ENCODE measurements at regions not wholly inside any gene's neighbourhood (a gene's known extent, or its start where the extent isn't known, plus 50 kb on each side); places are given as distances from the start of the nearest gene placed in this dataset.

DNA sequence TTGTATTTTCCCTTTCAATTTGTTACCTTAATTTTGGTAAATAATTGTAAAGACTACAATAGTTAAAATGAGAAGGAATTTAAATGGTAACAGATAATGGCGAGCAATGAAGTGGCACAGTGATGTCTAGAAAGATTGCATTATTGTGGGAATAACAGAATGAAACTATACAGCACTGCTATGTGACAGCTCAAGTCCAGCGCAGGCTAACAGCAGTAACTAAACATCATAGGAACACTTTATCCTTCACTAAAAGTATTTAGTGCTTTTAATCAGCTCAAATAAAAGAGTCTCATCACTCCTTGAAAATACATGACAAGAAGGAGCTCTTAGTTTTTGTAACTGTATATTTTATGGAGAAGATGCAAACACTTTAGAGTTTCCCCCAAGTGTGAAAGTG, 190.8 kb downstream of the TENT5A start (continued):
- TF ChIP-seq, protein P1, sequence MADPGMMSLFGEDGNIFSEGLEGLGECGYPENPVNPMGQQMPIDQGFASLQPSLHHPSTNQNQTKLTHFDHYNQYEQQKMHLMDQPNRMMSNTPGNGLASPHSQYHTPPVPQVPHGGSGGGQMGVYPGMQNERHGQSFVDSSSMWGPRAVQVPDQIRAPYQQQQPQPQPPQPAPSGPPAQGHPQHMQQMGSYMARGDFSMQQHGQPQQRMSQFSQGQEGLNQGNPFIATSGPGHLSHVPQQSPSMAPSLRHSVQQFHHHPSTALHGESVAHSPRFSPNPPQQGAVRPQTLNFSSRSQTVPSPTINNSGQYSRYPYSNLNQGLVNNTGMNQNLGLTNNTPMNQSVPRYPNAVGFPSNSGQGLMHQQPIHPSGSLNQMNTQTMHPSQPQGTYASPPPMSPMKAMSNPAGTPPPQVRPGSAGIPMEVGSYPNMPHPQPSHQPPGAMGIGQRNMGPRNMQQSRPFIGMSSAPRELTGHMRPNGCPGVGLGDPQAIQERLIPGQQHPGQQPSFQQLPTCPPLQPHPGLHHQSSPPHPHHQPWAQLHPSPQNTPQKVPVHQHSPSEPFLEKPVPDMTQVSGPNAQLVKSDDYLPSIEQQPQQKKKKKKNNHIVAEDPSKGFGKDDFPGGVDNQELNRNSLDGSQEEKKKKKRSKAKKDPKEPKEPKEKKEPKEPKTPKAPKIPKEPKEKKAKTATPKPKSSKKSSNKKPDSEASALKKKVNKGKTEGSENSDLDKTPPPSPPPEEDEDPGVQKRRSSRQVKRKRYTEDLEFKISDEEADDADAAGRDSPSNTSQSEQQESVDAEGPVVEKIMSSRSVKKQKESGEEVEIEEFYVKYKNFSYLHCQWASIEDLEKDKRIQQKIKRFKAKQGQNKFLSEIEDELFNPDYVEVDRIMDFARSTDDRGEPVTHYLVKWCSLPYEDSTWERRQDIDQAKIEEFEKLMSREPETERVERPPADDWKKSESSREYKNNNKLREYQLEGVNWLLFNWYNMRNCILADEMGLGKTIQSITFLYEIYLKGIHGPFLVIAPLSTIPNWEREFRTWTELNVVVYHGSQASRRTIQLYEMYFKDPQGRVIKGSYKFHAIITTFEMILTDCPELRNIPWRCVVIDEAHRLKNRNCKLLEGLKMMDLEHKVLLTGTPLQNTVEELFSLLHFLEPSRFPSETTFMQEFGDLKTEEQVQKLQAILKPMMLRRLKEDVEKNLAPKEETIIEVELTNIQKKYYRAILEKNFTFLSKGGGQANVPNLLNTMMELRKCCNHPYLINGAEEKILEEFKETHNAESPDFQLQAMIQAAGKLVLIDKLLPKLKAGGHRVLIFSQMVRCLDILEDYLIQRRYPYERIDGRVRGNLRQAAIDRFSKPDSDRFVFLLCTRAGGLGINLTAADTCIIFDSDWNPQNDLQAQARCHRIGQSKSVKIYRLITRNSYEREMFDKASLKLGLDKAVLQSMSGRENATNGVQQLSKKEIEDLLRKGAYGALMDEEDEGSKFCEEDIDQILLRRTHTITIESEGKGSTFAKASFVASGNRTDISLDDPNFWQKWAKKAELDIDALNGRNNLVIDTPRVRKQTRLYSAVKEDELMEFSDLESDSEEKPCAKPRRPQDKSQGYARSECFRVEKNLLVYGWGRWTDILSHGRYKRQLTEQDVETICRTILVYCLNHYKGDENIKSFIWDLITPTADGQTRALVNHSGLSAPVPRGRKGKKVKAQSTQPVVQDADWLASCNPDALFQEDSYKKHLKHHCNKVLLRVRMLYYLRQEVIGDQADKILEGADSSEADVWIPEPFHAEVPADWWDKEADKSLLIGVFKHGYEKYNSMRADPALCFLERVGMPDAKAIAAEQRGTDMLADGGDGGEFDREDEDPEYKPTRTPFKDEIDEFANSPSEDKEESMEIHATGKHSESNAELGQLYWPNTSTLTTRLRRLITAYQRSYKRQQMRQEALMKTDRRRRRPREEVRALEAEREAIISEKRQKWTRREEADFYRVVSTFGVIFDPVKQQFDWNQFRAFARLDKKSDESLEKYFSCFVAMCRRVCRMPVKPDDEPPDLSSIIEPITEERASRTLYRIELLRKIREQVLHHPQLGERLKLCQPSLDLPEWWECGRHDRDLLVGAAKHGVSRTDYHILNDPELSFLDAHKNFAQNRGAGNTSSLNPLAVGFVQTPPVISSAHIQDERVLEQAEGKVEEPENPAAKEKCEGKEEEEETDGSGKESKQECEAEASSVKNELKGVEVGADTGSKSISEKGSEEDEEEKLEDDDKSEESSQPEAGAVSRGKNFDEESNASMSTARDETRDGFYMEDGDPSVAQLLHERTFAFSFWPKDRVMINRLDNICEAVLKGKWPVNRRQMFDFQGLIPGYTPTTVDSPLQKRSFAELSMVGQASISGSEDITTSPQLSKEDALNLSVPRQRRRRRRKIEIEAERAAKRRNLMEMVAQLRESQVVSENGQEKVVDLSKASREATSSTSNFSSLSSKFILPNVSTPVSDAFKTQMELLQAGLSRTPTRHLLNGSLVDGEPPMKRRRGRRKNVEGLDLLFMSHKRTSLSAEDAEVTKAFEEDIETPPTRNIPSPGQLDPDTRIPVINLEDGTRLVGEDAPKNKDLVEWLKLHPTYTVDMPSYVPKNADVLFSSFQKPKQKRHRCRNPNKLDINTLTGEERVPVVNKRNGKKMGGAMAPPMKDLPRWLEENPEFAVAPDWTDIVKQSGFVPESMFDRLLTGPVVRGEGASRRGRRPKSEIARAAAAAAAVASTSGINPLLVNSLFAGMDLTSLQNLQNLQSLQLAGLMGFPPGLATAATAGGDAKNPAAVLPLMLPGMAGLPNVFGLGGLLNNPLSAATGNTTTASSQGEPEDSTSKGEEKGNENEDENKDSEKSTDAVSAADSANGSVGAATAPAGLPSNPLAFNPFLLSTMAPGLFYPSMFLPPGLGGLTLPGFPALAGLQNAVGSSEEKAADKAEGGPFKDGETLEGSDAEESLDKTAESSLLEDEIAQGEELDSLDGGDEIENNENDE (IDR thresholded peaks at IDR 0.05; ENCODE audit: insufficient replicate concordance, low read length): no peak

Measured in H1 (cell line).